ENCODE measurements at regions not wholly inside any gene's neighbourhood (a gene's known extent, or its start where the extent isn't known, plus 50 kb on each side); places are given as distances from the start of the nearest gene placed in this dataset.

DNA sequence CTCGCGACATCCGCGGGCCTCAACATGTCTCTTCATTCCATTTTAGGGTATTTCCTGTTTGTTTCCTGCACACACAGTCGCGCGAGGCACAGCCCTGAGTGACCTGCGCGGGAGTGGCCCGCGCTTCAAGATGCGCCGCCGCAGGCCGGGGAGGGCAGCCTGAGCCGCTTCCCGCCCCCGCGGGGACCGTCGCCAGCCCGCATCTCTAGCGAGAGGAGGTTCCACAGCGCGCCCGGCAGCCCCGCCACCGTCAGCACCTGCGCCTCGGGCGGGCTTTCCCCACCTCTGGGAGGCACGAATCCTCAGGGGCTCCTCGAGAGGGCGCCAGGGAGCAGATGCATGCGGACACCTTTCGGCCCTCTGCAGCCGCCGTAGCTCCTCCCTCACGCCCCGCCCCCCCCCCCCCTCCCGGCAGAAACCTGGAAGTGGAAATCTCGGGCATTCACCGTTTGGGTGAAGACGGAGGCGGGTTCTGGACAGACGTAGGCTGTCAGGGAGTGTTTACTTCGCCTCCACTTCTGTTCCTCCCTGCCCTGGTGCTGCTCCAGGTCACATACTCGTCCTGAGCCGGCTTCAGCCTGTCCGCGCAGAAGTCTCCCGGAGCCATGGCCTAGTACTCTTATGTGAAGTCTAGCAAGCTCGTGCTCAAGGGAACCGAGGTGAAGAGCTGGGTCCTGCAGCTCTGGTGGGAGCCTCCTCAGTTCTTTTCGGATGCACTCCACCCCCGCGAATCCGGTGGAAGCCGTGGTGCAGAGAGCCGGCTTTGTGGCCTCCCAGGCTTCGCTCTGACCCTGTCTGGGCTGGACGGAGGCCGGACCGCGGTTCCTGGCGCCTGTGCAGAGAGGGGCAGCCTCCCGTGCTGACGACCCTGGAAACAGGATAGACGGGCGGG lies 880.5 kb upstream of the DEFB115 start (continued):
- TF ChIP-seq, protein P1, sequence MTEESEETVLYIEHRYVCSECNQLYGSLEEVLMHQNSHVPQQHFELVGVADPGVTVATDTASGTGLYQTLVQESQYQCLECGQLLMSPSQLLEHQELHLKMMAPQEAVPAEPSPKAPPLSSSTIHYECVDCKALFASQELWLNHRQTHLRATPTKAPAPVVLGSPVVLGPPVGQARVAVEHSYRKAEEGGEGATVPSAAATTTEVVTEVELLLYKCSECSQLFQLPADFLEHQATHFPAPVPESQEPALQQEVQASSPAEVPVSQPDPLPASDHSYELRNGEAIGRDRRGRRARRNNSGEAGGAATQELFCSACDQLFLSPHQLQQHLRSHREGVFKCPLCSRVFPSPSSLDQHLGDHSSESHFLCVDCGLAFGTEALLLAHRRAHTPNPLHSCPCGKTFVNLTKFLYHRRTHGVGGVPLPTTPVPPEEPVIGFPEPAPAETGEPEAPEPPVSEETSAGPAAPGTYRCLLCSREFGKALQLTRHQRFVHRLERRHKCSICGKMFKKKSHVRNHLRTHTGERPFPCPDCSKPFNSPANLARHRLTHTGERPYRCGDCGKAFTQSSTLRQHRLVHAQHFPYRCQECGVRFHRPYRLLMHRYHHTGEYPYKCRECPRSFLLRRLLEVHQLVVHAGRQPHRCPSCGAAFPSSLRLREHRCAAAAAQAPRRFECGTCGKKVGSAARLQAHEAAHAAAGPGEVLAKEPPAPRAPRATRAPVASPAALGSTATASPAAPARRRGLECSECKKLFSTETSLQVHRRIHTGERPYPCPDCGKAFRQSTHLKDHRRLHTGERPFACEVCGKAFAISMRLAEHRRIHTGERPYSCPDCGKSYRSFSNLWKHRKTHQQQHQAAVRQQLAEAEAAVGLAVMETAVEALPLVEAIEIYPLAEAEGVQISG (CRISPR knock-in tag; IDR thresholded peaks at IDR 0.05), result peak; percentile 94
- TF ChIP-seq ZSCAN9 (CRISPR knock-in tag; IDR thresholded peaks at IDR 0.05; ENCODE audit: borderline replicate concordance) (peak; percentile 79), MED1 (CRISPR knock-in tag; IDR thresholded peaks at IDR 0.05) (peak; percentile 61), FOXA3 (CRISPR knock-in tag; IDR thresholded peaks at IDR 0.05) (peak; percentile 66), ZBTB20 (CRISPR knock-in tag; IDR thresholded peaks at IDR 0.05; ENCODE audit: borderline replicate concordance, low read depth) (peak; percentile 79; the same call in 1 of the 2 replicates), PAWR (CRISPR knock-in tag; IDR thresholded peaks at IDR 0.05; ENCODE audit: borderline replicate concordance) (no peak), GABPB1 (CRISPR knock-in tag; IDR thresholded peaks at IDR 0.05) (peak; percentile 90), ZNF629 (CRISPR knock-in tag; conservative IDR thresholded peaks at IDR 0.05) (0 out of 2 replicates have a peak, but pooled peaks have one; percentile 29), KLF16 (CRISPR knock-in tag; IDR thresholded peaks at IDR 0.05) (peak in 1 of 2 experiments; percentile 85; a peak in 2 of 4 replicates), ZBTB3 (CRISPR knock-in tag; IDR thresholded peaks at IDR 0.05; ENCODE audit: borderline replicate concordance, low read depth) (no peak), NCOA1 (CRISPR knock-in tag; IDR thresholded peaks at IDR 0.05) (peak; percentile 71; the same call in 1 of the 2 replicates), ZNF619 (CRISPR knock-in tag; IDR thresholded peaks at IDR 0.05) (no peak; the same call in 1 of the 2 replicates), NONO (IDR thresholded peaks at IDR 0.05) (no peak), NONO (CRISPR knock-in tag; conservative IDR thresholded peaks at IDR 0.05) (peak; percentile 86), SRF (IDR thresholded peaks at IDR 0.05; ENCODE audit: low read depth, low read length) (peak; percentile 71; the same call in 1 of the 2 replicates), SMYD3 (CRISPR knock-in tag; IDR thresholded peaks at IDR 0.05) (no peak), HES4 (CRISPR knock-in tag; IDR thresholded peaks at IDR 0.05; ENCODE audit: borderline replicate concordance) (peak; percentile 31; the same call in 1 of the 2 replicates), LCORL (IDR thresholded peaks at IDR 0.05) (no peak), LCORL (CRISPR knock-in tag; IDR thresholded peaks at IDR 0.05) (peak; percentile 70)
- TF ChIP-seq, protein P2, sequence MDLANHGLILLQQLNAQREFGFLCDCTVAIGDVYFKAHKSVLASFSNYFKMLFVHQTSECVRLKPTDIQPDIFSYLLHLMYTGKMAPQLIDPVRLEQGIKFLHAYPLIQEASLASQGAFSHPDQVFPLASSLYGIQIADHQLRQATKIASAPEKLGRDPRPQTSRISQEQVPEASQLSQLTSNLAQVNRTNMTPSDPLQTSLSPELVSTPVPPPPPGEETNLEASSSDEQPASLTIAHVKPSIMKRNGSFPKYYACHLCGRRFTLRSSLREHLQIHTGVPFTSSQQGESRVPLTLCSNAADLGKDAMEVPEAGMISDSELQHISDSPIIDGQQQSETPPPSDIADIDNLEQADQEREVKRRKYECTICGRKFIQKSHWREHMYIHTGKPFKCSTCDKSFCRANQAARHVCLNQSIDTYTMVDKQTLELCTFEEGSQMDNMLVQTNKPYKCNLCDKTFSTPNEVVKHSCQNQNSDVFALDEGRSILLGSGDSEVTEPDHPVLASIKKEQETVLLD (CRISPR knock-in tag; IDR thresholded peaks at IDR 0.05; ENCODE audit: low read depth), result 0 out of 2 replicates have a peak, but pooled peaks have one; percentile 45
- TF ChIP-seq, protein P3, sequence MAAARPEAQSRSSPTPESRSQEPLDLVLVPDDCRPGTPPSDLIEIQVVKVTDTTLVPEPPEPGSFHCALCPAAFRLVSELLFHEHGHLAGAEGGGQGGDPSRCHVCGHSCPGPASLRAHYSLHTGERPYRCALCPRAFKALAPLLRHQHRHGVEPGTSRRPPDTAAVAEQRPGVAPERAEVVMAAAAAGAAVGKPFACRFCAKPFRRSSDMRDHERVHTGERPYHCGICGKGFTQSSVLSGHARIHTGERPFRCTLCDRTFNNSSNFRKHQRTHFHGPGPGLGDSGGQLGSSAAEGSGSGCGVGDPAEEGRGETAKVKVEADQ (CRISPR knock-in tag; IDR thresholded peaks at IDR 0.05; ENCODE audit: borderline replicate concordance), result peak; percentile 79; the same call in 1 of the 2 replicates
- TF ChIP-seq, protein P4, sequence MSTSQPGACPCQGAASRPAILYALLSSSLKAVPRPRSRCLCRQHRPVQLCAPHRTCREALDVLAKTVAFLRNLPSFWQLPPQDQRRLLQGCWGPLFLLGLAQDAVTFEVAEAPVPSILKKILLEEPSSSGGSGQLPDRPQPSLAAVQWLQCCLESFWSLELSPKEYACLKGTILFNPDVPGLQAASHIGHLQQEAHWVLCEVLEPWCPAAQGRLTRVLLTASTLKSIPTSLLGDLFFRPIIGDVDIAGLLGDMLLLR (CRISPR knock-in tag; IDR thresholded peaks at IDR 0.05), result no peak
- TF ChIP-seq, protein P5, sequence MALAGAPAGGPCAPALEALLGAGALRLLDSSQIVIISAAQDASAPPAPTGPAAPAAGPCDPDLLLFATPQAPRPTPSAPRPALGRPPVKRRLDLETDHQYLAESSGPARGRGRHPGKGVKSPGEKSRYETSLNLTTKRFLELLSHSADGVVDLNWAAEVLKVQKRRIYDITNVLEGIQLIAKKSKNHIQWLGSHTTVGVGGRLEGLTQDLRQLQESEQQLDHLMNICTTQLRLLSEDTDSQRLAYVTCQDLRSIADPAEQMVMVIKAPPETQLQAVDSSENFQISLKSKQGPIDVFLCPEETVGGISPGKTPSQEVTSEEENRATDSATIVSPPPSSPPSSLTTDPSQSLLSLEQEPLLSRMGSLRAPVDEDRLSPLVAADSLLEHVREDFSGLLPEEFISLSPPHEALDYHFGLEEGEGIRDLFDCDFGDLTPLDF (CRISPR knock-in tag; IDR thresholded peaks at IDR 0.05), result peak; percentile 55; the same call in 1 of the 2 replicates
